GM12878 (cell line): ENCODE measurements at regions not wholly inside any gene's neighbourhood (a gene's known extent, or its start where the extent isn't known, plus 50 kb on each side); places are given as distances from the start of the nearest gene placed in this dataset.

Experiments
- ATAC-seq: fragments of 200-7000 bp; cut with Tn5 transposase; 3 replicates; pipeline ENCODE4 v1.9.1; 2020; ENCODE audit warnings: mild to moderate bottlenecking, moderate library complexity
- BruUV-seq: library from RNA; stranded (reverse); fragments of 400-500 nt; replicated peaks from 2 replicates; lab custom pipeline; 2021; lab: Mats Ljungman, UMichigan
- CTCF ChIA-PET: fragments of 300-600 bp; sonication (Branson Sonifier 250); formaldehyde crosslinking; extraction: SDS; loops from one replicate; lab custom pipeline; 2021; ENCODE audit warnings: inconsistent platforms; lab: Yijun Ruan, JAX
- POLR2A ChIA-PET: fragments of 350-600 bp; formaldehyde crosslinking; extraction: SDS; loops from one replicate; lab custom pipeline; 2021; ENCODE audit warnings: inconsistent platforms; lab: Charles Lee
- RAD21 ChIA-PET: fragments of 300-600 bp; sonication (Branson Sonifier 250); formaldehyde crosslinking; loops from one replicate; lab custom pipeline; 2023; ENCODE audit warnings: antibody characterized with exemption; ENCODE audit not compliant: unreplicated experiment; lab: Charles Lee
- SMC1A ChIA-PET: fragments of 300-600 bp; sonication (Branson Sonifier 250); formaldehyde crosslinking; loops from one replicate; lab custom pipeline; 2023; ENCODE audit not compliant: unreplicated experiment, uncharacterized antibody; lab: Charles Lee
- DNase-seq: peaks from one replicate; pipeline ENCODE4 v3.0.0-alpha.2; 2011; ENCODE audit warnings: low read depth, low spot score
- FAIRE-seq: peaks from 3 replicates; lab custom pipeline; 2011; peaks lifted over from hg19 to GRCh38; lab: Jason Lieb, UNC
- H2AFZ ChIP-seq: 2 replicates; pipeline ENCODE4 v1.6.0; 2011; ENCODE audit warnings: low read depth, low read length, control low read depth; ENCODE audit not compliant: control insufficient read depth
- H3K27ac ChIP-seq: 2 replicates; pipeline ENCODE4 v1.5.1; 2011; ENCODE audit warnings: control low read depth; ENCODE audit not compliant: control insufficient read depth, insufficient read depth
- H3K27me3 ChIP-seq, 2 experiments: replicated peaks in 1 of 2; 2 replicates each; pipeline versions ENCODE4 v1.6.0 to v1.6.1; 2011; ENCODE audit warnings: low read length in 1 of 2; ENCODE audit not compliant: control insufficient read depth in 2 of 2, insufficient read depth in 2 of 2
- H3K36me3 ChIP-seq, 2 experiments: 2 replicates each; pipeline ENCODE4 v1.5.1; 2011; ENCODE audit warnings: low read length in 1 of 2; ENCODE audit not compliant: control insufficient read depth in 2 of 2, insufficient read depth in 2 of 2
- H3K4me1 ChIP-seq: 2 replicates; pipeline ENCODE4 v1.6.1; 2011; ENCODE audit warnings: mild to moderate bottlenecking, low read length, moderate library complexity, mixed read lengths; ENCODE audit not compliant: control insufficient read depth, insufficient read depth
- H3K4me2 ChIP-seq: 2 replicates; pipeline ENCODE4 v1.6.0; 2011; ENCODE audit warnings: control low read depth; ENCODE audit not compliant: control insufficient read depth, insufficient read depth
- H3K4me3 ChIP-seq: fragments of 200-600 bp; sonication (generic); 2 replicates; pipeline ENCODE4 v1.5.1; 2016
- H3K79me2 ChIP-seq: 2 replicates; pipeline ENCODE4 v1.6.0; 2011; ENCODE audit warnings: low read length; ENCODE audit not compliant: control insufficient read depth, insufficient read depth
- H3K9ac ChIP-seq: 2 replicates; pipeline ENCODE4 v1.8.0; 2011; ENCODE audit warnings: low read length, control low read depth, mixed read lengths; ENCODE audit not compliant: control insufficient read depth, insufficient read depth
- H3K9me3 ChIP-seq: replicated peaks from 3 replicates; pipeline ENCODE4 v1.5.1; 2011; ENCODE audit warnings: mild to moderate bottlenecking, low read length; ENCODE audit not compliant: control insufficient read depth, insufficient read depth
- H4K20me1 ChIP-seq: 2 replicates; pipeline ENCODE4 v1.6.0; 2011; ENCODE audit not compliant: control insufficient read depth, insufficient read depth
- DPF2 ChIP-seq: fragments of 450-650 bp; IDR thresholded peaks from 2 replicates; pipeline ENCODE4 v1.6.1; 2017; ENCODE audit warnings: mild to moderate bottlenecking
- FOXM1 ChIP-seq: IDR thresholded peaks from 2 replicates; pipeline ENCODE4 v1.6.1; 2012; ENCODE audit warnings: low read depth, mild to moderate bottlenecking, inconsistent platforms, low read length, moderate library complexity
- GABPA ChIP-seq: IDR thresholded peaks from 2 replicates; pipeline ENCODE4 v1.6.1; 2014; ENCODE audit warnings: antibody characterized with exemption, low read depth, mild to moderate bottlenecking, inconsistent platforms
- HCFC1 ChIP-seq: fragments of 150-350 bp; IDR thresholded peaks from 2 replicates; pipeline ENCODE4 v1.6.1; 2014; ENCODE audit warnings: low read length
- HDAC2 ChIP-seq: fragments of 200-600 bp; sonication (generic); IDR thresholded peaks from 2 replicates; pipeline ENCODE4 v1.6.1; 2017
- HDAC6 ChIP-seq: fragments of 200-600 bp; sonication (generic); IDR thresholded peaks from one replicate; pipeline ENCODE4 v1.8.0; 2017; ENCODE audit warnings: antibody characterized with exemption; ENCODE audit not compliant: unreplicated experiment
- POU2F2 ChIP-seq: IDR thresholded peaks from 3 replicates; pipeline ENCODE4 v1.6.1; 2011; ENCODE audit warnings: low read depth, mild to moderate bottlenecking, low read length, borderline replicate concordance
- RUNX3 ChIP-seq: IDR thresholded peaks from 2 replicates; pipeline ENCODE4 v1.6.1; 2012; ENCODE audit warnings: low read length, inconsistent platforms
- SIX5 ChIP-seq: IDR thresholded peaks from 2 replicates; pipeline ENCODE4 v1.6.1; 2011; ENCODE audit warnings: mild to moderate bottlenecking, low read depth, low read length, moderate library complexity; ENCODE audit not compliant: severe bottlenecking
- SREBF1 ChIP-seq: IDR thresholded peaks from 2 replicates; pipeline ENCODE4 v1.6.1; 2012; ENCODE audit warnings: mild to moderate bottlenecking, low read length
- ZBED1 ChIP-seq: IDR thresholded peaks from 2 replicates; pipeline ENCODE4 v1.6.1; 2016; ENCODE audit warnings: borderline replicate concordance
- WGBS: methylation state at CpG from one replicate; pipeline ENCODE4 v1.1.6; 2016; ENCODE audit warnings: low lambda C conversion rate; ENCODE audit not compliant: insufficient replicate concordance, insufficient coverage; ENCODE audit errors: missing lambda C conversion rate; 5-methylcytosine and 5-hydroxymethylcytosine counted together
- in situ Hi-C: fragments of 300-500 bp; cut with MboI; formaldehyde crosslinking; loops from 9 replicates; pipeline ENCODE4 v1.14.3; 2018; ENCODE audit warnings: mixed read lengths
- intact Hi-C: fragments of 100-400 bp; cut with micrococcal nuclease; formaldehyde crosslinking; loops from one replicate; pipeline ENCODE4 v1.14.2; 2022; ENCODE audit not compliant: unreplicated experiment
- TF ChIP-seq, protein P1 (sequence below): fragments of 150-350 bp; IDR thresholded peaks from 2 replicates; pipeline ENCODE4 v1.6.1; 2014; ENCODE audit warnings: mild to moderate bottlenecking, low read depth, low read length

- POLR2A ChIA-PET: no interaction called here
- H3K27me3 ChIP-seq: no peaks in the 10 kb centered on the region
- no peak overlapping the region for H2AFZ ChIP-seq
- CTCF ChIA-PET: no interaction called here
- SMC1A ChIA-PET: no interaction called here
- DNase-seq (no peak), ATAC-seq (no peak), FAIRE-seq (no peak)
- in situ Hi-C loops (no loop called here), intact Hi-C loops (no loop called here)
- no peaks in the 10 kb centered on the region for H3K9me3 ChIP-seq
- H3K4me3 ChIP-seq: no peak overlapping the region
- H3K27ac ChIP-seq: no peak overlapping the region
- H3K4me2 ChIP-seq: no peak overlapping the region
- H4K20me1 ChIP-seq: no peaks in the 10 kb centered on the region
- BruUV-seq: no TSS peak
- H3K36me3 ChIP-seq: no peaks in the 10 kb centered on the region
- H3K4me1 ChIP-seq: no peaks in the 10 kb centered on the region
- RAD21 ChIA-PET: no interaction called here
- no peaks in the 10 kb centered on the region for H3K79me2 ChIP-seq
- H3K9ac ChIP-seq: no peak overlapping the region
- WGBS: 3% methylated on average over 2 of the region's 2 CpGs
- TF ChIP-seq HDAC2 (no peak), FOXM1 (no peak), DPF2 (no peak), RUNX3 (no peak), ZBED1 (no peak), GABPA (no peak), SIX5 (no peak), POU2F2 (no peak), SREBF1 (no peak), HCFC1 (no peak), HDAC6 (no peak)
- TF ChIP-seq, protein P1, sequence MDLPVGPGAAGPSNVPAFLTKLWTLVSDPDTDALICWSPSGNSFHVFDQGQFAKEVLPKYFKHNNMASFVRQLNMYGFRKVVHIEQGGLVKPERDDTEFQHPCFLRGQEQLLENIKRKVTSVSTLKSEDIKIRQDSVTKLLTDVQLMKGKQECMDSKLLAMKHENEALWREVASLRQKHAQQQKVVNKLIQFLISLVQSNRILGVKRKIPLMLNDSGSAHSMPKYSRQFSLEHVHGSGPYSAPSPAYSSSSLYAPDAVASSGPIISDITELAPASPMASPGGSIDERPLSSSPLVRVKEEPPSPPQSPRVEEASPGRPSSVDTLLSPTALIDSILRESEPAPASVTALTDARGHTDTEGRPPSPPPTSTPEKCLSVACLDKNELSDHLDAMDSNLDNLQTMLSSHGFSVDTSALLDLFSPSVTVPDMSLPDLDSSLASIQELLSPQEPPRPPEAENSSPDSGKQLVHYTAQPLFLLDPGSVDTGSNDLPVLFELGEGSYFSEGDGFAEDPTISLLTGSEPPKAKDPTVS: no peak
These were observed 158.8 kb upstream of the MME start for GRCh38 chr3:154921351-154921750.
